Thyroid gland (tissue), 4 donors: ENCODE measurements at regions not wholly inside any gene's neighbourhood (a gene's known extent, or its start where the extent isn't known, plus 50 kb on each side); places are given as distances from the start of the nearest gene placed in this dataset.

Source experiments
- DNase-seq, 2 donors: peaks; one replicate each; pipeline ENCODE4 v3.0.0-alpha.2; 2019
- H3K27ac ChIP-seq, 3 donors: fragments of 200-600 bp; sonication (generic); 1 replicate in 2 of 3; 2 replicates in 1 of 3; pipeline ENCODE4 v1.5.1; 2016 to 2019; ENCODE audit warnings: mild to moderate bottlenecking in 1 of 3, moderate library complexity in 1 of 3
- H3K27me3 ChIP-seq: fragments of 200-600 bp; sonication (generic); one replicate; pipeline ENCODE4 v1.5.1; 2019
- H3K36me3 ChIP-seq, 2 donors: fragments of 200-600 bp; sonication (generic); one replicate each; pipeline ENCODE4 v1.5.1; 2016 to 2019
- H3K4me1 ChIP-seq, 2 donors: fragments of 200-600 bp; sonication (generic); one replicate each; pipeline ENCODE4 v1.5.1; 2017 to 2019
- H3K4me3 ChIP-seq, 3 donors: fragments of 200-600 bp; sonication (generic); replicated peaks in 1 of 3; 1 replicate in 2 of 3; 2 replicates in 1 of 3; pipeline ENCODE4 v1.5.1; 2016; ENCODE audit warnings: mild to moderate bottlenecking in 1 of 3
- H3K9me3 ChIP-seq: fragments of 200-600 bp; sonication (generic); one replicate; pipeline ENCODE4 v1.5.1; 2017
- CTCF ChIP-seq, 6 experiments: fragments of 200-600 bp in 3 of 6; fragments of 450-650 bp in 3 of 6; sonication (generic) in 3 of 6; IDR thresholded peaks; one replicate each; pipeline ENCODE4 v1.5.1; 2016 to 2019; ENCODE audit warnings: antibody characterized with exemption in 6 of 6, mild to moderate bottlenecking in 2 of 6, inconsistent platforms in 1 of 6, moderate library complexity in 1 of 6
- POLR2A ChIP-seq, 2 donors: fragments of 450-650 bp; IDR thresholded peaks; one replicate each; pipeline ENCODE4 v1.6.1; 2017; ENCODE audit warnings: antibody characterized with exemption in 2 of 2, mild to moderate bottlenecking in 2 of 2, moderate library complexity in 1 of 2
- WGBS, 2 donors: methylation state at CpG; one replicate each; pipeline ENCODE4 v1.1.5; 2017; 5-methylcytosine and 5-hydroxymethylcytosine counted together
- intact Hi-C: fragments of 100-400 bp; cut with DNase I; formaldehyde crosslinking; loops from one replicate; pipeline ENCODE4 v1.15.1; 2023

DNA sequence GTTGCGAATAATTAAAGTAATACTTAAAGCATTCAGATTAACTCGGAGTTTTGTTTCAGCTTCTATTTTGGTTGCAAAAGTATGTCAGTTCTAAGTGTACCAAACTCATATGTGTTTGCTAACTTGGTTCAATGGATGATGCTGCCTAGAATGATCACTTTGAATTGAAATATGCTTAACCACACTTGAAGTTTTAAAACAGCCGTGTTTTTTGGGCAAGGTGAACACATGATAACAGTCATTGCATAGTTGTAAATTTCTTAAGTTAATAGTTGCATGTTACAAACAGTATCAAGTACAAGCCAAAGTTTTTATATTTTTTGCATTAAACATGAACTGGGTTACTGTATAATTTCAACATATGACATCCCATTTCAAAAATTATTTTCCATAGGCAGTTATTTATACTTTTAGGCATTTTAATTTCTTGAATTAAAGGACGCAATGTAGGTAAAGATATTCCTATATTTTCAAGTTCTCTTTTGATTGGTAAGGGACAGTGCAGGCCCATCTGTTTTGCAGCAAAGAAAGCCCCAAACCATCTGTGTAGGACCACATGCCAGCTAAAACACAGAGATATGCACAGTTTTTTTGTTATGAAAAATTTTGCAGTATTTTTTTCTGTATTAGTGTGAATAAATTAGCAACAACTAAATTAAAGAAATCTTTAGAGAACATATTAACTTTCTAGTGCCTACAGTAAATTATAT is 575.5 kb downstream of the PRKD1 start:
- no peak for DNase-seq
- 89 to 90% methylated on average over 4 of the region's 4 CpGs for WGBS, 2 donors
- Histone ChIP-seq H3K36me3 (no peaks in the 10 kb centered on the region), H3K9me3 (no peaks in the 10 kb centered on the region), H3K27ac (no peak overlapping the region), H3K4me1 (peaks cover 8 to 9% of the 10 kb centered on the region in 2 donors), H3K4me3 (no peak overlapping the region), H3K27me3 (no peaks in the 10 kb centered on the region)
- TF ChIP-seq CTCF (IDR thresholded peaks at IDR 0.05) (no peak), POLR2A (IDR thresholded peaks at IDR 0.05) (no peak)
- intact Hi-C loops: no loop called here

DNA sequence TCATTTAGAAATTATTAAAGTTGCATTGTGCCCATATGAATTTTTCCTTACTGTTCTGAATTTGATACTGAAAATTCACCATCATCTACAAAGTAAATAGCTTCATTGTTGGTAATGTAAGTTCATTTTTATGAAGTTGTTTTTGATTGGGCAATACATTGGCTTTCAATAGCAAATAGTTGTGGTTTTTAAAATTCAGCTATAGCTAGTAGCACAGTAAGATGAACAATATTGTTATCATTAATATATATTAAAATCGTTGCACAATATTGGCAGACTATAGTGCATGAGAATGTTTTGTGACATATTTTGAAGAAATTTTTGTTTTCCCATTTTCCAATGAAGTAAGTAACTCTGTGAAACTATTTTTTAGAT is 575.0 kb downstream of the PRKD1 start:
- H3K36me3 ChIP-seq: no peaks in the 10 kb centered on the region
- H3K27me3 ChIP-seq: no peaks in the 10 kb centered on the region
- H3K9me3 ChIP-seq: no peaks in the 10 kb centered on the region
- H3K4me1 ChIP-seq: peaks cover 8 to 9% of the 10 kb centered on the region in 2 donors
- WGBS, 2 donors: 90 to 91% methylated on average over 1 of the region's 1 CpG
- H3K27ac ChIP-seq: no peak overlapping the region
- H3K4me3 ChIP-seq: no peak overlapping the region
- TF ChIP-seq CTCF (IDR thresholded peaks at IDR 0.05) (no peak), POLR2A (IDR thresholded peaks at IDR 0.05) (no peak)
- intact Hi-C loops: no loop called here
- no peak for DNase-seq

DNA sequence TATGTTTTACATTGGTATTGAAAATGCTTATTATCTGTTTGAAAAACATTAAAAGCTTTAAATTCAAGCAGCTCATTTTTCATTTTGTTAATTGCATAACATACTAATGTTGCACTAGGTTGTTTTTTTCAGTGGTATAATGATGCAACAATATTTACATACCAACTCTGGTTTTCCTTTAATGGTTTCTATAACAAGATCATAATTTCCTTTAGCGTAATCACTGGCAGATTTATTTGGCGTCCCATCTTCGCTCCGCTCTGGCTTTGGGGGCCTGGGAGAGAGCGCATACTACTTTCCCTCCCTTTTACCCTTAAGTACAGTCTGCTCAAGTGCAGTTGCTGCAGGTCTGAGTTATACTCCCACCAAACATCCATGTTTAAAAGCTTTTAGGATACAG is 574.1 kb downstream of the PRKD1 start:
- Histone ChIP-seq H3K36me3 (no peaks in the 10 kb centered on the region), H3K27ac (no peak overlapping the region), H3K27me3 (no peaks in the 10 kb centered on the region), H3K4me3 (no peak overlapping the region), H3K9me3 (no peaks in the 10 kb centered on the region), H3K4me1 (peaks cover 8 to 9% of the 10 kb centered on the region in 2 donors)
- intact Hi-C loops: no loop called here
- DNase-seq: no peak
- TF ChIP-seq CTCF (IDR thresholded peaks at IDR 0.05) (no peak), POLR2A (IDR thresholded peaks at IDR 0.05) (no peak)
- WGBS, 2 donors: 97% methylated on average over 5 of the region's 5 CpGs

GRCh38 chr14:29354486-29354885 is 573.2 kb downstream of the PRKD1 start:
- Histone ChIP-seq H3K36me3 (no peaks in the 10 kb centered on the region), H3K4me3 (no peak overlapping the region), H3K27ac (no peak overlapping the region), H3K27me3 (no peaks in the 10 kb centered on the region), H3K4me1 (peaks cover 8 to 9% of the 10 kb centered on the region in 2 donors), H3K9me3 (no peaks in the 10 kb centered on the region)
- 28 to 41% methylated on average over 4 of the region's 4 CpGs for WGBS, 2 donors
- peak in 1 of 2 donors; percentile 13 for DNase-seq
- TF ChIP-seq CTCF (IDR thresholded peaks at IDR 0.05) (no peak), POLR2A (IDR thresholded peaks at IDR 0.05) (no peak)
- intact Hi-C loops: no loop called here

GRCh38 chr14:29355331-29355730 is 572.3 kb downstream of the PRKD1 start:
- WGBS, 2 donors: 68 to 70% methylated on average over 1 of the region's 1 CpG
- no peaks in the 10 kb centered on the region for H3K9me3 ChIP-seq
- no peak overlapping the region for H3K27ac ChIP-seq
- TF ChIP-seq POLR2A (IDR thresholded peaks at IDR 0.05) (no peak), CTCF (IDR thresholded peaks at IDR 0.05) (no peak)
- no peaks in the 10 kb centered on the region for H3K27me3 ChIP-seq
- DNase-seq: no peak
- H3K4me3 ChIP-seq: no peak overlapping the region
- H3K36me3 ChIP-seq: no peaks in the 10 kb centered on the region
- intact Hi-C loops: no loop called here
- peaks cover 8 to 9% of the 10 kb centered on the region in 2 donors for H3K4me1 ChIP-seq
